Stimulated activated naive CD4-positive, alpha-beta T cell treated with Interleukin-2 at 50 U/mL for 16 hours (primary cell): ENCODE measurements at regions not wholly inside any gene's neighbourhood (a gene's known extent, or its start where the extent isn't known, plus 50 kb on each side); places are given as distances from the start of the nearest gene placed in this dataset.

Source experiments
- DNase-seq: peaks from one replicate; lab custom pipeline; 2025; lab: John Stamatoyannopoulos, UW

GRCh38 chr21:35933466-35933865 lies 126.9 kb downstream of the SETD4 start:
- no peak for DNase-seq

DNA sequence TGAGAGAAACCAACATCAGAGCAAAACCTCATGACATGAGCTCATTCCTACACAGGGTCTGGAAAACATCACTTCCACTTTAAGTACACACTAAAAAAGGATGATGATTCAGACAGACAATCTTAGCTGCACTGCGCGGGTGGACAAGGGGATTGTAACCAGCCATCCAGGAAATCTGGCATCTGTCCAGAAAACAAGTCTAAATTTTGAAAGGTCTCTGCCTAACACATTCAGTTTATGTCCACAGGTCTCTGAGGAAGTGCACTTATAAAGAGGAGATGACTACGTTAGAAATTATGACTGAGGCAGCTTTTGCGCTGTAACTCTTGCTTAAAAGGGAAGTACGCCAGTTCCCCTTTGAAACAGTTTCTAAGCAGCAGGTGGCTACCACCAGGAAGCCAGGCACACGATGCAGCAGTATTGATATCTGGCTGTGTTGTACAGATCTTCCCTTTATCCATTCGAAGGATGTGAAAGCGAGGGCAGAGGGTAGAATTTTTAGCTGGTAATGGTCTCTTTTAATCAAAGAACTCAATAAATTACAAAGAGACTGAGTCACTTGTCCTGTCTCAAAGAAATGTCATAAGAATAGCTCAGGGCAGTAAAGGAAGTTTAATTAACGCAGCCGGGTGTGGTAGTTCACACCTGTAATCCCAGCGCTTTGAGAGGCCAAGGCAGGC lies 128.0 kb downstream of the SETD4 start:
- no peak for DNase-seq

DNA sequence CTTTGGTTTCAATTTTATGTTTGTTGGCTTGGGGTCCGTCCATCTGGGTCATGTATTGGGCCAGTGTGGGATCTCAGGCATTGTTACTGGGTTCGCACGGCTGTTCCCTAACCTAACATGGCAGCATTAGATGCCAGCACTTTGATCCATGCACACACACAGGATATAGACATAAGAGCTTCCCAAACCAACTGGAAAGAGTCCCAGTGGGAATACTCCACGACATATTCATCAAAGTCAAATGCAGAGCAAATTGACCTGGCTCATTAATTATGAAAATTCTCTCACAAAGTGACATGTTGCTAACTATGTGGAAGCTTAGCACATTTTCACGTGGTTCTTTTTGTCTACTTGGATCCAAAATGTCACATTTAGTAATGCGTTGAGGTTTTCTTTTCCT lies 130.4 kb downstream of the SETD4 start:
- no peak for DNase-seq

DNA sequence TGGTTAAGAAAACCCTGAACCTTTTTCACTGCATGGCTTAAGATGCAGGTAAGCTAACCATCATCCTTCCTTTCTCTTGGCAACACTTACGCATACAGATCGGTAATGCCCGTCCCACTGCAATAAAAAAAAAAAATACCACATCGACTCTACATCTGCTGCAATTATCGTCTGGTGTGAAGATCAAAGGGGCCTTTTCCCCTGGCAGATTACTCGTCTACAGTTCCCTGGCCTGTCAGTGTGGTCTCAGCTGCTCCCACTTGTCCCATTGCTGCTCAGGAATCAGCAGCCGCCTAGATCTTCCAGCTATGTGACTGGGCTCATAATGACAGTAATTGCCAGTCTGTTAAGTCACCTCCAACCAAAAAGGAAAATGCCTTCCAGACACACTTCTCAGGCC lies 133.1 kb downstream of the SETD4 start:
- DNase-seq = no peak

DNA sequence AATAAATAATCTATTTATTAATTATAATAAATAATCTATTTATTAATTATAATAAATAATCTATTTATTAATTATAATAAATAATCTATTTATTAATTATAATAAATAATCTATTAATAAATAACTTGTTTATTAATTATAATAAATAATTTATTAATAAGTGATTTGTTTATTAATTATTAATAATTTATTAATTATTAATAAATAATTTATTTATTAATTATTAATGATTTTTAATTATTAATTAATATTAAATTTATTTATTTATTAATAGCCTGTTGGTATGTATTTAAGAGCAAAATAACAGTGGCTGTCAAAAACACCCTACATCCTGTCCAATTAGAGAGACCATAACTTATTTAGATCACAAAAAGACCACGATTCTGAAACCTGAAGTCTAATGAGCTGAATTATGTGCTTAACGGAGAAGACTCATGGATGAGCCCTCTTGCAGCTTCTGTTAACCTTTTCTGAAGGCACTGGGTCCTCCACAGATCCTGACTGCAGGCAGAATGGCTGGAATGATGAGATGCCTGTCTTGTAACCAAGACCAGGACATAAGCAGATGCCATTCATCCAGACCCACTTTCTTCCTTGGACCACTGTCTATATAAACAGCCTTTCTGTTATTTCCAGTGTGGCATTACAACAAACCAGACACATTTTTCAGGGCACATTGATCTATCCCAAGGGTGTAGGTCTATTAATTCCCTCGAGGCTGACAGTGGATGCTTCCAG lies 134.2 kb downstream of the SETD4 start:
- DNase-seq = no peak

GRCh38 chr21:35925497-35925896 lies 134.8 kb downstream of the SETD4 start:
- no peak for DNase-seq

DNA sequence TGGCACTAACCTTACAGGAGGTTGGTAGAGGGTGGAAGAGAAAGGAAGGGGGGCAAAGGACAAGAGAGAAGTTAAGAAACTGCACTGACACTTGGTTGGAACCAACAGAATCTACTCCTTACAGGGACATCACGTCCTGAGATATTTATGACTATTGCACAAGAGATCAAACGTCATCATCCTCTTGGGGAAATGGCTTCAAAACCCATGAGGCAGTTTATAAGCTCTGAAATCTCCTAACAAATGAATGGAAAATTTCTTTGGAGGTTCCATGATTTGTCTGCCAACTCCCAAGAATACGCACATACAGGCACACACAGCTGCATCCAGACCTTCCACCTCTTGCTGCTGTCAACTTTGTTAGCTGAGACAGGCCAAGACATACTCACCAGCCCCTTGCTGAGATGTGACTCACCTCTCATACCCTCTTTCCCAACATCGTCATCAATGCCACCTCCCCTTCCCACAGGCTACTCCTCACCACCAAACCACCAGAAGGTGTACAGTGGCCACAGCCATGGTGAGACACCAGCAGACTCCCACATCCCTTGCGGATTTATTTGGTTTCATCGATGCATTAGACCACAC lies 135.5 kb downstream of the SETD4 start:
- peak; percentile 13 for DNase-seq

GRCh38 chr21:35923971-35924370 lies 136.4 kb downstream of the SETD4 start:
- no peak for DNase-seq

DNA sequence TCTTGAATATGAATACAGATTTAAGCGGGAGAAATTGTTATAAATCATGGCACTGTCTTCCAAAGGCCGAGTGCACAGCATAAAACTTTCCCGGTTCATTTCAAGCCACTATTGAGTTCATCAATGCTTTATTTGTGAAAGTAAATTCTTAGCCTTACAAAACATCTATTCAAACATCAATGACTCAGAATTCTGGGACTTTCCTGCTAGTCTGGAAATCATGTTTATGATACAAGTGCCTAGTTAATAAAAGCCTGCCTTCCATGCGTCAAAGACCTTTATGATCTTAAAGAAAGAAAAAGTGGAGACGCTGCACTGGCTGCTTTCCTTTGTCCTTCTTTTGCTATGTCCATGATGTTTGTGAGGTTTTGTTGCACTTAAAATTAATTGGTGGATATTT lies 137.7 kb downstream of the SETD4 start:
- DNase-seq = no peak

DNA sequence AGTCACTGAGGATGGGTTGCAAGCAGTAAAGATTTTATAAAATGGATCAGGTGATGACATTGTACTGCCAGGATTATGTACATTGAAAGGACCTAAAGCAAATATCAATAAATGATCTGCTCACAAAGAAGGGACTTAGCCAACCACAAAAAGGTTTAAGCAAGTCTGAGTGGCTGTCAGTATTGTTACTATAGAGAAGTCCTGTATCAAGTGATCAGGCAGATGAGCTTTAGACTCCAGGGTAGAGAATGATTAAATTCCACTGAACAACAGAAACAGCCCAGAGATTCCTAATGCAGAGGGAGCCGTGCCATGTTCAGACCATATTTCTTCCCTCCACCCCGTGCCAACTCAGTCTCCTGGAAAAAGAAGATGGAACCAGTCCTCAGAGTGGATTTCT lies 138.9 kb downstream of the SETD4 start:
- DNase-seq = no peak

- DNase-seq = no peak
Observed at GRCh38 chr21:35920436-35920835, 139.9 kb downstream of the SETD4 start.

GRCh38 chr21:35915030-35915429 lies 145.3 kb downstream of the SETD4 start:
- DNase-seq = no peak

DNA sequence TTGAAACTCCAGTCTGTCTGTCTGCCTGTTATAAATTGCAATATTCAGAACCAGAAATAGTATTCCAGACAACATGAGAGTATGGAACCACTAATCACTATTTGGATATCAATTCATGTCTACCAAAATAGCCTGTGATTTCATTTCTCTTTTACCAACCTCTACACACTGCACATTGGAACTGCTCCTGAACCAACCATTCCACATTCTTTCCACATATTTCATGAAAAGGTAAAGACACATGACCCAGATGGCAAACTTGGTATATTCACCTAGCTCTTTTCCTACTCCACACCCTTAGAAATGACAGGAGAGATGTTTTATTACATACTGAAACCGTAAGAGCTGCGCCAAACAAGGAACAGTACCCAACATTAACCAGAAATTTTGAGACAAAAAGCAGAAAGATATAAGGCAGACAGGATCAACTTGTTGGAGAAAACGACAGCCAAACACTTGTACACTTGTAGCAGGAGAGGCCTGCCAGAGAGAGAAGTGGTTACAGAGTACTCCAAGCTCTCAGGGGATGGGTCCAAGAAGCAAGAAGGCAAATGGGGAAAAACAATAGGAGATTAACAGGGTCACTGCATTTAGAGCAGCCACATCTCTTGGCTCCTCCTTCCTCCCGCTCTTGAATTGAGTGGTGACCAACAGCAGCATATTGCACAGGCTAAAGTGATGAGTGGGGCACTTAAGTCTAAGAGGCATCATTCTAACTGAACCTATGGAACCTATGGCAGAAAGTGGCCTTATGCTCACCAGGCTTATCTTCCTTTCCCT lies 148.7 kb downstream of the SETD4 start:
- DNase-seq = no peak

- DNase-seq = no peak
Observed at GRCh38 chr21:35909456-35910223, 150.7 kb downstream of the SETD4 start.

DNA sequence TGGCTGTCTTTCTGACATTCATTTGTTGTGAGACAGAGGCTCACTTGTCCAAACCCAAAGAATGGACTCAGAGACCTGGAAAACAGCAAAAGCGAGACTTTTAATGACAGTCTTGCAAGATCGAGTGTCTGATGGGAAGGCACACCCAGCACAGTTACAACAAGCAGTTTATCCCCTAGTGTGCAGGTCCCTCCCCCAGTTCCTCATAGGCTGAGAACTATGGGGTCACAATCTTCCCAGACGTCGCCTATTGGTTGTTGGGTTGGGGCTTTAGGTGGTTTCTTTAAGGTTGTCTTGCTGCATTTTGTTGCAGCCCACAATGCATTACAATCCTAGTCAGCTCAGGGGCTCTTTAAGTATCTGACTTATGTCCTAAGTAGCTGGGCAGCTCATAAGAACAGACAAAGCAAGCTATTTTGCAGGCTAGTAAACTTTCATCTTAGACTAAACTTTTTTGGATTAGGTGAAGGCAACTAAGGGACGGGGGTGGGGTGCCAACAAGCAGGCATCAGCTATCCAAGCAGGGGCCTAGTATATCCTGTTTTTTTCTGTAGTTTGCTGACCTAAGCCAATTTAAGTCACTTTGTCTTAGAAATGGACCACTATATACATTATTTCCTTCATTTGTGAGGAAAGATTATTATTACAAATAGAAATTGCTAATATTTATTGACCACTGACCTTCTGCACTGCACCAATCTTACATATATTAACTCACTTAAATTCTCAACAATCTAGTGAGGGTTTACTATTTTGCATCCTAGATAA lies 151.8 kb downstream of the SETD4 start:
- DNase-seq = no peak

GRCh38 chr21:35906586-35906985 lies 153.7 kb downstream of the SETD4 start:
- DNase-seq = no peak

DNA sequence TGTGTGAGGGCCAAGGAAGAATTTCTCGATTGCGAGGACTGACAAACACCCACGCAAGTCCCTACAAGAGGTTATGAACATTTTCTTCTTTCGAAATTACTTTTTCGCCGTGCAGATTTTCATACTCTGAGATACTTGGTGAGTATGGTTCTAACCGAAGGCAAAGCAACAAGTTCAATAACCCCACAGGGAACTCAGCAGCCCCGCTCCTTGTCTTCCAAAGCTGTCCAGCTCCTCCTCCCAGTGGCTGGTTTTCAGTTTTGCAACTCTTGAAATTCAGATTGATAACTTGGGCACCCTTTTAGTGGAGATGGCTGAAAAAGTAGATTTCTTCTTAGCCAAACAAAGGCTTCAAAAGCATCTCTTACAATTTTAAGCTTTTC lies 154.4 kb downstream of the SETD4 start:
- DNase-seq = no peak

DNA sequence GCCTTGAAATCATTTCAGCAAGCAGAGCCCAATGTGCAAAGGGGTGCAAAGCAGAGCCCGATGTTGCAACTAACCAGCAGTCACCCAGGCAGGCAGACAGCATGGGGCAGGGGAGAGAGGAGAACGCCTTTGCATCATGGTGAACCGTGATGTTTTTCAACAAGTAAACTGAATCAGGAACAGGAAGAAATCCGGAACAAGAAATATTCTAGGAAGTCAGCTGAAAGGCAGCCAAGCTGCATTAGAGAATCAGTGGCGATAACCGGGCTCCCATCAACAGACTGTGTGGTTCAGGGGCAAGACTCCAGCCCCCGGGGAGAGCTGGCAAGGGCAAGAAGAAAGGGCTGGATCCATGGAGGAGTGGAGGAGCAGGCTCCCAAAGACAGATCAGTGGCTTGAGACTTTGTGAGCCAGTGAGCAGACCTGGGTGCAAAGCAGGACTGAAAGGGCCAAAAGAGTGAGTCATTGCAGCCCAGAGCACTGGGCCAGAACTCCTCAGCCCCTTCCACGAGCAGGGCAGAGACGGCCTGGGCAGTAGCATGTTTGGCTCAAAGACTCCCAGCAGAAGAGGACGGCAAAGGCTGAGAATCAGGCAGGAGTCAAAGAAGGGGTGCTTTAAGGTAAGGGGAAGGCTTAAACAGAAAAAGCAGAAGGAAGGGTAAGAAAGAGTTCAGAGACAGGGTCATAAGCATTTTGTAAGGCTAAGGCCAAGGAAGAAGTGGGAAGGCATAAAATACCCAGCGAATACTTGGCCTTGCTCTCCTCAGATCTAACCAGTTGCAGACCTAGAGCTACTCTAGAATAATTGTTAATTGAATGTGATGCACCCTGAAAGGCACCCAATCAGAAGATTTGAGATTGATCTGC lies 155.0 kb downstream of the SETD4 start:
- no peak for DNase-seq

DNA sequence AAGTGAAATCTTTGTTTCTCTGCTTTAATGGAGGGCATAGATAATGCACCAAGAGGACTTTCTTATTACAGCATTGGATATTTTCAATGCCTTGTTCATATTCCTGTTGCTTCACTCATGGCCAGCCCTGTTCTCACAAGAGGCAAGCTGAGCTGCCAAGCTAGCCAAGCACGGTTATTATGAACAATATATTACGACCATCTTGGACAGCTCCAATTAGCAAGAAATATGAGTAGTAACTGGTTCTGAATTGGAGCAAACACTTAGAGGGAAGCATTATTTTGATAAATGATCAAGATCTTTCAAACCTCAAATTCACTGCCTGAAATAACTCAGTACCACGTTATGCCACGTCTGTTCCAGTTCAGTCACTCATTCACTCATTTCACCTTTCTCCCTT lies 159.8 kb downstream of the SETD4 start:
- DNase-seq = no peak

DNA sequence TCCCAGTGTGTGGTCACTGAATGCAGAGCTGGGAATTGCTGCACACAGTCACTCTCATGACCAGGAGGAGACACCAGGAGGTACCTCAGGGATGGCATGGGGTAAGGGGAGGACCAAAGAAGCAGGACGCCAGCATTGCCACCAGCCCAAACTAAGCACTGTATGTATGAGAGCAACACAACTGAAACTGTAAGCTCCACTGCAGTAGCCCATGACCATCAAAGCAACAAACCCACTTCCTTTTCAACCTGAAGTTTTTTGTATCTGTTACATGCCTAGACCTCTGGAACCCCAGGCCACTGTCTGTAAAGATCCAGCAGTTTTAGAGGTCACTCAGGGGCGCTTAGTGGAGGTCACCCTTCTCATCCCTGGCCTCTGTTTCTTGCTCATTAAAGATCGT lies 164.3 kb downstream of the SETD4 start:
- DNase-seq = no peak
